K562 (cell line): ENCODE measurements at regions not wholly inside any gene's neighbourhood (a gene's known extent, or its start where the extent isn't known, plus 50 kb on each side); places are given as distances from the start of the nearest gene placed in this dataset.

Experiments used
- ATAC-seq: fragments of 200-7000 bp; cut with Tn5 transposase; 3 replicates; pipeline ENCODE4 v1.9.1; 2020; ENCODE audit warnings: moderate library complexity
- BruUV-seq: library from RNA; stranded (reverse); fragments of 400-500 nt; replicated peaks from 2 replicates; lab custom pipeline; 2021; lab: Mats Ljungman, UMichigan
- CTCF ChIA-PET: fragments of 300-600 bp; formaldehyde crosslinking; extraction: SDS; loops from one replicate; lab custom pipeline; 2021; ENCODE audit warnings: low intra/inter-chr PET ratio; lab: Yijun Ruan, JAX
- POLR2A ChIA-PET: fragments of 300-600, 350-650 bp; sonication (Branson Sonifier 250); formaldehyde crosslinking; extraction: SDS; loops from one replicate; lab custom pipeline; 2021; ENCODE audit warnings: antibody characterized with exemption, inconsistent platforms; lab: Yijun Ruan, JAX
- DNase-seq, 4 experiments: peaks; one replicate each; pipeline versions ENCODE4 v3.0.0 to v3.0.0-alpha.2; 2011 to 2018; ENCODE audit warnings: low spot score in 3 of 4, mixed read lengths in 3 of 4; ENCODE audit errors: extremely low read depth in 1 of 4
- FAIRE-seq: peaks from 2 replicates; lab custom pipeline; 2011; peaks lifted over from hg19 to GRCh38; lab: Jason Lieb, UNC
- H2AFZ ChIP-seq: 2 replicates; pipeline ENCODE4 v1.6.0; 2011; ENCODE audit warnings: low read depth, low read length, control low read depth, inconsistent platforms
- H3K27ac ChIP-seq: fragments of 200-600 bp; 3 replicates; pipeline ENCODE4 v1.8.0; 2011; ENCODE audit warnings: low read depth, mild to moderate bottlenecking, control low read depth, inconsistent platforms, low read length, moderate library complexity, mixed read lengths; ENCODE audit errors: extremely low read depth
- H3K27me3 ChIP-seq, 2 experiments: fragments of 300-600 bp in 1 of 2; 2 replicates in 1 of 2; 3 replicates in 1 of 2; pipeline versions ENCODE4 v1.6.0 to v1.8.0; 2011; ENCODE audit warnings: inconsistent platforms in 2 of 2, low read length in 2 of 2, mild to moderate bottlenecking in 1 of 2, mixed read lengths in 1 of 2, moderate library complexity in 1 of 2; ENCODE audit not compliant: control insufficient read depth in 2 of 2, insufficient read depth in 2 of 2
- H3K36me3 ChIP-seq: fragments of 300-600 bp; 3 replicates; pipeline ENCODE4 v1.8.0; 2011; ENCODE audit warnings: mild to moderate bottlenecking, low read length, inconsistent platforms; ENCODE audit not compliant: control insufficient read depth, insufficient read depth
- H3K4me1 ChIP-seq, 2 experiments: fragments of 200-600 bp in 1 of 2; replicated peaks in 1 of 2; 2 replicates in 1 of 2; 3 replicates in 1 of 2; pipeline versions ENCODE4 v1.5.1 to v1.8.0; 2011; ENCODE audit warnings: inconsistent platforms in 2 of 2, low read length in 2 of 2, mild to moderate bottlenecking in 1 of 2, mixed read lengths in 1 of 2, moderate library complexity in 1 of 2; ENCODE audit not compliant: control insufficient read depth in 2 of 2, insufficient read depth in 2 of 2
- H3K4me2 ChIP-seq: 2 replicates; pipeline ENCODE4 v1.6.1; 2011; ENCODE audit warnings: low read length, control low read depth, inconsistent platforms, mixed read lengths; ENCODE audit not compliant: insufficient read depth
- H3K4me3 ChIP-seq: fragments of 200-600 bp; sonication (generic), shearing (Covaris generic); 2 replicates; pipeline ENCODE4 v1.5.1; 2016; ENCODE audit warnings: control low read depth, inconsistent platforms
- H3K79me2 ChIP-seq: fragments of 200-600 bp; 3 replicates; pipeline ENCODE4 v1.8.0; 2011; ENCODE audit warnings: low read length, inconsistent platforms; ENCODE audit not compliant: control insufficient read depth, insufficient read depth
- H3K9ac ChIP-seq, 2 experiments: 2 replicates each; pipeline versions ENCODE4 v1.6.0 to v1.6.1; 2011; ENCODE audit warnings: low read depth in 2 of 2, low read length in 2 of 2, control low read depth in 1 of 2, inconsistent platforms in 1 of 2, mild to moderate bottlenecking in 1 of 2, mixed read lengths in 1 of 2; ENCODE audit not compliant: insufficient read depth in 1 of 2
- H3K9me1 ChIP-seq: one replicate; pipeline ENCODE4 v1.6.0; 2011; ENCODE audit warnings: inconsistent platforms, mild to moderate bottlenecking, low read length, moderate library complexity; ENCODE audit not compliant: control insufficient read depth, insufficient read depth
- H3K9me3 ChIP-seq: replicated peaks from 2 replicates; pipeline ENCODE4 v1.5.1; 2011; ENCODE audit warnings: low read depth, low read length, inconsistent platforms; ENCODE audit not compliant: control insufficient read depth, insufficient read depth
- H4K20me1 ChIP-seq: replicated peaks from 2 replicates; pipeline ENCODE4 v1.6.1; 2011; ENCODE audit warnings: low read length, inconsistent platforms, mixed read lengths; ENCODE audit not compliant: control insufficient read depth, insufficient read depth
- CBX2 ChIP-seq: fragments of 200-600 bp; sonication (generic); IDR thresholded peaks from one replicate; pipeline ENCODE4 v1.6.1; 2012; ENCODE audit warnings: mild to moderate bottlenecking, low read length, inconsistent platforms; ENCODE audit not compliant: insufficient read depth, poor library complexity, severe bottlenecking
- CEBPZ ChIP-seq: fragments of 150-350 bp; IDR thresholded peaks from 2 replicates; pipeline ENCODE4 v1.6.1; 2014; ENCODE audit warnings: low read depth, mild to moderate bottlenecking, low read length, borderline replicate concordance
- EHMT2 ChIP-seq: fragments of 450-650 bp; IDR thresholded peaks from 2 replicates; pipeline ENCODE4 v1.6.1; 2018; ENCODE audit warnings: antibody characterized with exemption
- ETS2 ChIP-seq: IDR thresholded peaks from 2 replicates; pipeline ENCODE4 v1.6.1; 2016; ENCODE audit warnings: borderline replicate concordance, missing genetic modification characterization, mild to moderate bottlenecking, moderate library complexity, missing compliant biosample characterization; ENCODE audit not compliant: poor library complexity, severe bottlenecking
- FOXJ3 ChIP-seq: sonication (generic); formaldehyde crosslinking; IDR thresholded peaks from 2 replicates; pipeline ENCODE4 v1.4.0; 2020; ENCODE audit warnings: mild to moderate bottlenecking, missing genetic modification reagents
- GTF2E2 ChIP-seq: fragments of 200-800 bp; sonication (Bioruptor generic); IDR thresholded peaks from 2 replicates; pipeline ENCODE4 v1.6.1; 2016; ENCODE audit warnings: missing genetic modification characterization, missing compliant biosample characterization
- HNRNPK ChIP-seq: fragments of 200-400 bp; formaldehyde crosslinking; IDR thresholded peaks from one replicate; pipeline ENCODE4 v1.6.1; 2018; ENCODE audit warnings: mild to moderate bottlenecking, low read depth, low read length; ENCODE audit not compliant: poor library complexity, severe bottlenecking
- KDM4B ChIP-seq, 2 experiments: fragments of 450-650 bp in 1 of 2; sonication (generic) in 1 of 2; IDR thresholded peaks; 2 replicates each; pipeline ENCODE4 v1.6.1; 2016 to 2017; ENCODE audit warnings: borderline replicate concordance in 2 of 2, antibody characterized with exemption in 1 of 2, low read depth in 1 of 2, mild to moderate bottlenecking in 1 of 2
- MAFG ChIP-seq: fragments of 450-650 bp; conservative IDR thresholded peaks from 2 replicates; pipeline ENCODE4 v1.6.1; 2016; ENCODE audit warnings: missing genetic modification characterization, missing compliant biosample characterization
- MED1 ChIP-seq: sonication (generic); formaldehyde crosslinking; IDR thresholded peaks from 2 replicates; pipeline ENCODE4 v1.8.1; 2023; ENCODE audit warnings: missing genetic modification reagents, borderline replicate concordance
- NFIC ChIP-seq: fragments of 450-650 bp; IDR thresholded peaks from 2 replicates; pipeline ENCODE4 v1.6.1; 2017; ENCODE audit warnings: mild to moderate bottlenecking, inconsistent platforms
- PTTG1 ChIP-seq: fragments of 450-650 bp; IDR thresholded peaks from 2 replicates; pipeline ENCODE4 v1.6.1; 2016; ENCODE audit warnings: low read depth, mild to moderate bottlenecking, missing genetic modification characterization, missing compliant biosample characterization
- ZBTB1 ChIP-seq: sonication (generic); formaldehyde crosslinking; IDR thresholded peaks from 2 replicates; pipeline ENCODE4 v1.8.1; 2023; ENCODE audit warnings: missing genetic modification reagents, low read depth, mild to moderate bottlenecking, borderline replicate concordance
- ZNF280B ChIP-seq: fragments of 250-450 bp; sonication (Bioruptor Pico); IDR thresholded peaks from 2 replicates; pipeline ENCODE4 v1.5.1; 2021; ENCODE audit warnings: mild to moderate bottlenecking
- ZNF354B ChIP-seq: fragments of 250-450 bp; sonication (Bioruptor Pico); IDR thresholded peaks from 2 replicates; pipeline ENCODE4 v1.4.0; 2020
- in situ Hi-C: fragments of 300-500 bp; cut with MboI; formaldehyde crosslinking; loops from 4 replicates; pipeline ENCODE4 v1.15.0; 2018; ENCODE audit warnings: inconsistent platforms, mixed read lengths
- intact Hi-C: fragments of 100-400 bp; cut with micrococcal nuclease; formaldehyde crosslinking; loops from 2 replicates; pipeline ENCODE4 v1.14.2; 2022
- TF ChIP-seq, protein P1 (sequence below): fragments of 250-450 bp; sonication (Bioruptor Pico); IDR thresholded peaks from 2 replicates; pipeline ENCODE4 v1.4.0; 2020

- FAIRE-seq (no peak), DNase-seq (no peak), ATAC-seq (no peak)
- Histone ChIP-seq H3K4me2 (no peak overlapping the region), H3K9ac (no peak overlapping the region), H3K27ac (no peak overlapping the region), H3K4me1 (no peaks in the 10 kb centered on the region), H3K9me3 (no peaks in the 10 kb centered on the region), H3K4me3 (no peak overlapping the region), H3K36me3 (no peaks in the 10 kb centered on the region), H3K9me1 (no peaks in the 10 kb centered on the region), H3K27me3 (no peaks in the 10 kb centered on the region), H4K20me1 (no peaks in the 10 kb centered on the region), H3K79me2 (no peaks in the 10 kb centered on the region), H2AFZ (no peak overlapping the region)
- intact Hi-C loops: no loop called here
- POLR2A ChIA-PET: no interaction called here
- no peak for TF ChIP-seq NFIC
- no peak for TF ChIP-seq ETS2 (tag)
- TF ChIP-seq MED1 (CRISPR knock-in tag): no peak
- TF ChIP-seq CBX2: no peak
- TF ChIP-seq PTTG1 (tag): no peak
- no peak for TF ChIP-seq ZBTB1 (CRISPR knock-in tag)
- no peak for TF ChIP-seq GTF2E2 (tag)
- TF ChIP-seq FOXJ3: no peak
- no peak for TF ChIP-seq ZNF280B
- no peak for TF ChIP-seq EHMT2
- TF ChIP-seq, protein P1, sequence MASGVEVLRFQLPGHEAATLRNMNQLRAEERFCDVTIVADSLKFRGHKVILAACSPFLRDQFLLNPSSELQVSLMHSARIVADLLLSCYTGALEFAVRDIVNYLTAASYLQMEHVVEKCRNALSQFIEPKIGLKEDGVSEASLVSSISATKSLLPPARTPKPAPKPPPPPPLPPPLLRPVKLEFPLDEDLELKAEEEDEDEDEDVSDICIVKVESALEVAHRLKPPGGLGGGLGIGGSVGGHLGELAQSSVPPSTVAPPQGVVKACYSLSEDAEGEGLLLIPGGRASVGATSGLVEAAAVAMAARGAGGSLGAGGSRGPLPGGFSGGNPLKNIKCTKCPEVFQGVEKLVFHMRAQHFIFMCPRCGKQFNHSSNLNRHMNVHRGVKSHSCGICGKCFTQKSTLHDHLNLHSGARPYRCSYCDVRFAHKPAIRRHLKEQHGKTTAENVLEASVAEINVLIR (CRISPR knock-in tag): no peak
- TF ChIP-seq MAFG: no peak
- TF ChIP-seq HNRNPK: no peak
- no peak for TF ChIP-seq ZNF354B (CRISPR knock-in tag)
- no peak for TF ChIP-seq KDM4B (IDR thresholded peaks at IDR 0.05; ENCODE audit: borderline replicate concordance in 2 of 2, low read depth in 1 of 2)
- TF ChIP-seq CEBPZ: no peak
- CTCF ChIA-PET: no interaction called here
- in situ Hi-C loops: no loop called here
- no TSS peak for BruUV-seq
Measured at GRCh38 chr2:193250389-193250788, 1055.7 kb upstream of the TMEFF2 start.
